ENCODE measurements at regions not wholly inside any gene's neighbourhood (a gene's known extent, or its start where the extent isn't known, plus 50 kb on each side); places are given as distances from the start of the nearest gene placed in this dataset.

DNA sequence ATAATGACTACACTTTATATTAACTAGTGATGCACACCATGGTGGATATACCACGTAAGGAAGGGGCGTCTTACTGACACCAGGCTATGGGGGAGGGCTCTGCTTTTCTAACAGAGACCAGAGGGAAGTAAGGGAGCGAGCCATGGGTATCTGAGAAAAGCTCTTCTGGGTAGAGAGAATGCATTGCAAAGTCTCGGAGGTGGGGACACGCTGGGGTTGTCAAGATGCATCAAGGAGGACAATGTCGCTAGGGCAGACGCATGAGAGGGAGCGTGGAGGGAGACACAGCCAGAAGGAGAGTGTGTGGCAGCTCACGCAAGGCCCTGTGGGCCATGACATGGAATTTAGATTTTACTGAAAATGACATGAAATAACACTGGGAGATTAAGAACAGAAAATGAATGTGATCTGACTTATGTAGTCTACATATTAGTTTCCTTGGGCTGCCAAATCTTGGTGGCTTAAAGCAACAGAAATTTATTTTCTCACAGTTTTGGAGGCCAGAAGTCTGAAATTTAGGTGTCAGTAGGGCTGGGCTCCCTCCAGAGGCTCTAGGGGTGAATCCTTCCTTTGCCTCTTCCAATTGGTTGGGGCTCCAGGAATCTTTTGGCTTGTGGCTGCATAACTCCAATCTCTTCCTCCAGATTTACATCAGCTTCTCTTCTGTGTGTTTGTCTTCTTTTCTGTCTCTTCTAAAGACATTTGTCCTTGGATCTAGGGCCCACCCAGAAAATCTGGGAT, 352.2 kb downstream of the CYRIA start:
- H3K4me1 ChIP-seq (ENCODE audit: insufficient read depth, low read length): no peaks in the 10 kb centered on the region; the same call in 1 of the 2 replicates
- H2AK5ac ChIP-seq (ENCODE audit: insufficient read length, low read length): no peak overlapping the region
- no peaks in the 10 kb centered on the region for H4K20me1 ChIP-seq (ENCODE audit: control insufficient read depth, insufficient read depth, insufficient read length)
- no peaks in the 10 kb centered on the region for H3K79me2 ChIP-seq (ENCODE audit: insufficient read depth, low read length)
- H2BK120ac ChIP-seq (ENCODE audit: low read depth, low read length, poor library complexity, severe bottlenecking): no peak overlapping the region
- H3K56ac ChIP-seq (ENCODE audit: insufficient read length, low read depth, low read length): no peak overlapping the region
- WGBS (ENCODE audit: extremely low coverage, insufficient read length, low lambda C conversion rate): no CpG with 5 or more reads among the region's 9 CpGs
- H2BK20ac ChIP-seq (ENCODE audit: low read depth, low read length, poor library complexity, severe bottlenecking): no peak overlapping the region
- TF ChIP-seq CTCF (conservative IDR thresholded peaks at IDR 0.05): no peak
- H3K4me2 ChIP-seq (ENCODE audit: insufficient read depth, insufficient read length, low read length): no peak overlapping the region
- no peak overlapping the region for H3K18ac ChIP-seq (ENCODE audit: insufficient read length, low read depth, low read length)
- H3T11ph ChIP-seq (ENCODE audit: low read length): no peak overlapping the region
- no peak overlapping the region for H4K8ac ChIP-seq (replicated peaks; ENCODE audit: insufficient read length, low read depth, low read length)
- H3K23me2 ChIP-seq (ENCODE audit: insufficient read length, low read depth, low read length, poor library complexity, severe bottlenecking): no peaks in the 10 kb centered on the region
- no peak overlapping the region for H3K4me3 Mint-ChIP-seq
- no peak overlapping the region for H4K91ac ChIP-seq (ENCODE audit: insufficient read length, low read depth, low read length)
- no peak overlapping the region for H3K14ac ChIP-seq (ENCODE audit: insufficient read depth, low read length)
- H3K27ac ChIP-seq (ENCODE audit: insufficient read length, low read depth, low read length): no peak overlapping the region
- H2BK5ac ChIP-seq (ENCODE audit: insufficient read length, low read length): no peak overlapping the region
- no peak overlapping the region for H3K23ac ChIP-seq (ENCODE audit: insufficient read length, low read depth, low read length)
- no peaks in the 10 kb centered on the region for H3K36me3 Mint-ChIP-seq (ENCODE audit: insufficient read depth in 1 of 3, low read depth in 3 of 3)
- no peaks in the 10 kb centered on the region for H3K9me3 Mint-ChIP-seq
- no peaks in the 10 kb centered on the region for H3K27me3 ChIP-seq (ENCODE audit: insufficient read depth, low read length)
- no peaks in the 10 kb centered on the region for H3K79me1 ChIP-seq (ENCODE audit: insufficient read depth, low read depth, low read length, poor library complexity, severe bottlenecking)
- H3K4ac ChIP-seq (ENCODE audit: low read depth, low read length): no peak overlapping the region
- no peak overlapping the region for H2BK12ac ChIP-seq (ENCODE audit: insufficient read length, low read depth, low read length)
- no peak overlapping the region for H3K9ac ChIP-seq (ENCODE audit: extremely low read depth, insufficient read length, low read length)
- H3K4me1 Mint-ChIP-seq: peaks cover 6 to 7% of the 10 kb centered on the region in 2 experiments
- no peak for DNase-seq
- H2BK15ac ChIP-seq (ENCODE audit: low read depth, low read length): no peak overlapping the region
- no peak overlapping the region for H4K5ac ChIP-seq (ENCODE audit: insufficient read length, low read depth, low read length)
- H3K27me3 Mint-ChIP-seq (ENCODE audit: low read depth): peaks cover 5% of the 10 kb centered on the region; the same call in 1 of the 2 replicates
- no peak overlapping the region for H2AFZ ChIP-seq (ENCODE audit: low read length)
- H3K9me3 ChIP-seq (ENCODE audit: control insufficient read depth, low read depth, low read length): no peaks in the 10 kb centered on the region
- H3K27ac Mint-ChIP-seq: no peak overlapping the region

All from H9 (cell line).